Erythroblast (primary cell): ENCODE measurements at regions not wholly inside any gene's neighbourhood (a gene's known extent, or its start where the extent isn't known, plus 50 kb on each side); places are given as distances from the start of the nearest gene placed in this dataset.

Experiments
- DNase-seq, 2 experiments: peaks; one replicate each; lab custom pipeline; 2025; lab: John Stamatoyannopoulos, UW
- GATA1 ChIP-seq: IDR thresholded peaks from 2 replicates; pipeline ENCODE4 v1.6.1; 2011; ENCODE audit warnings: low read depth, mild to moderate bottlenecking, control low read depth, low read length, moderate library complexity
- POLR2A ChIP-seq: IDR thresholded peaks from 2 replicates; pipeline ENCODE4 v1.6.1; 2011; ENCODE audit warnings: mild to moderate bottlenecking, low read length

GRCh38 chr3:17986348-17986816 is 244.0 kb upstream of the TBC1D5 start:
- no peak for DNase-seq
- TF ChIP-seq GATA1, result no peak
- no peak for TF ChIP-seq POLR2A

GRCh38 chr3:17985658-17986347 is 243.4 kb upstream of the TBC1D5 start:
- no peak for DNase-seq

GRCh38 chr3:17983106-17983505 is 240.7 kb upstream of the TBC1D5 start:
- TF ChIP-seq POLR2A (no peak), GATA1 (no peak)
- no peak for DNase-seq

More at GRCh38 chr3:17985658-17986347, 243.4 kb upstream of the TBC1D5 start:
- TF ChIP-seq GATA1 (no peak), POLR2A (no peak)

GRCh38 chr3:17982211-17982880 is 239.9 kb upstream of the TBC1D5 start:
- TF ChIP-seq GATA1 (no peak), POLR2A (no peak)
- no peak for DNase-seq

GRCh38 chr3:17980863-17981262 is 238.4 kb upstream of the TBC1D5 start:
- DNase-seq, result no peak
- TF ChIP-seq POLR2A, result no peak
- TF ChIP-seq GATA1, result no peak

- TF ChIP-seq POLR2A, result no peak
- no peak for TF ChIP-seq GATA1
- no peak for DNase-seq
Observed at GRCh38 chr3:17979911-17980310, 237.5 kb upstream of the TBC1D5 start.

- TF ChIP-seq GATA1 (no peak), POLR2A (no peak)
- peak; percentile 2 to 5 for DNase-seq
Observed at GRCh38 chr3:17979252-17979651, 236.8 kb upstream of the TBC1D5 start.

- DNase-seq, result no peak
- TF ChIP-seq POLR2A (no peak), GATA1 (no peak)
Observed at GRCh38 chr3:17974206-17974841, 231.9 kb upstream of the TBC1D5 start.

- no peak for TF ChIP-seq GATA1
- no peak for TF ChIP-seq POLR2A
- no peak for DNase-seq
Observed at GRCh38 chr3:17972959-17973906, 230.8 kb upstream of the TBC1D5 start.

- no peak for TF ChIP-seq POLR2A
- no peak for TF ChIP-seq GATA1
- no peak for DNase-seq
Observed at GRCh38 chr3:17972476-17972875, 230.0 kb upstream of the TBC1D5 start.

GRCh38 chr3:17972030-17972429 is 229.6 kb upstream of the TBC1D5 start:
- DNase-seq, result no peak
- TF ChIP-seq POLR2A (no peak), GATA1 (no peak)

- TF ChIP-seq GATA1, result no peak
- TF ChIP-seq POLR2A, result no peak
- no peak for DNase-seq
Observed at GRCh38 chr3:17969985-17970568, 227.6 kb upstream of the TBC1D5 start.

GRCh38 chr3:17969244-17969643 is 226.8 kb upstream of the TBC1D5 start:
- TF ChIP-seq GATA1, result no peak
- TF ChIP-seq POLR2A, result no peak
- DNase-seq, result no peak

GRCh38 chr3:17967953-17968607 is 225.6 kb upstream of the TBC1D5 start:
- no peak for TF ChIP-seq POLR2A
- TF ChIP-seq GATA1, result no peak
- DNase-seq, result no peak
